GM12878 (cell line): ENCODE measurements at regions not wholly inside any gene's neighbourhood (a gene's known extent, or its start where the extent isn't known, plus 50 kb on each side); places are given as distances from the start of the nearest gene placed in this dataset.

ENCODE experiments used
- ATAC-seq: fragments of 200-7000 bp; cut with Tn5 transposase; 3 replicates; pipeline ENCODE4 v1.9.1; 2020; ENCODE audit warnings: mild to moderate bottlenecking, moderate library complexity
- BruUV-seq: library from RNA; stranded (reverse); fragments of 400-500 nt; replicated peaks from 2 replicates; lab custom pipeline; 2021; lab: Mats Ljungman, UMichigan
- CTCF ChIA-PET: fragments of 300-600 bp; sonication (Branson Sonifier 250); formaldehyde crosslinking; extraction: SDS; loops from one replicate; lab custom pipeline; 2021; ENCODE audit warnings: inconsistent platforms; lab: Yijun Ruan, JAX
- POLR2A ChIA-PET: fragments of 350-600 bp; formaldehyde crosslinking; extraction: SDS; loops from one replicate; lab custom pipeline; 2021; ENCODE audit warnings: inconsistent platforms; lab: Charles Lee
- RAD21 ChIA-PET: fragments of 300-600 bp; sonication (Branson Sonifier 250); formaldehyde crosslinking; loops from one replicate; lab custom pipeline; 2023; ENCODE audit warnings: antibody characterized with exemption; ENCODE audit not compliant: unreplicated experiment; lab: Charles Lee
- SMC1A ChIA-PET: fragments of 300-600 bp; sonication (Branson Sonifier 250); formaldehyde crosslinking; loops from one replicate; lab custom pipeline; 2023; ENCODE audit not compliant: unreplicated experiment, uncharacterized antibody; lab: Charles Lee
- DNase-seq: peaks from one replicate; pipeline ENCODE4 v3.0.0-alpha.2; 2011; ENCODE audit warnings: low read depth, low spot score
- FAIRE-seq: peaks from 3 replicates; lab custom pipeline; 2011; peaks lifted over from hg19 to GRCh38; lab: Jason Lieb, UNC
- H2AFZ ChIP-seq: 2 replicates; pipeline ENCODE4 v1.6.0; 2011; ENCODE audit warnings: low read depth, low read length, control low read depth; ENCODE audit not compliant: control insufficient read depth
- H3K27ac ChIP-seq: 2 replicates; pipeline ENCODE4 v1.5.1; 2011; ENCODE audit warnings: control low read depth; ENCODE audit not compliant: control insufficient read depth, insufficient read depth
- H3K27me3 ChIP-seq, 2 experiments: replicated peaks in 1 of 2; 2 replicates each; pipeline versions ENCODE4 v1.6.0 to v1.6.1; 2011; ENCODE audit warnings: low read length in 1 of 2; ENCODE audit not compliant: control insufficient read depth in 2 of 2, insufficient read depth in 2 of 2
- H3K36me3 ChIP-seq, 2 experiments: 2 replicates each; pipeline ENCODE4 v1.5.1; 2011; ENCODE audit warnings: low read length in 1 of 2; ENCODE audit not compliant: control insufficient read depth in 2 of 2, insufficient read depth in 2 of 2
- H3K4me1 ChIP-seq: 2 replicates; pipeline ENCODE4 v1.6.1; 2011; ENCODE audit warnings: mild to moderate bottlenecking, low read length, moderate library complexity, mixed read lengths; ENCODE audit not compliant: control insufficient read depth, insufficient read depth
- H3K4me2 ChIP-seq: 2 replicates; pipeline ENCODE4 v1.6.0; 2011; ENCODE audit warnings: control low read depth; ENCODE audit not compliant: control insufficient read depth, insufficient read depth
- H3K4me3 ChIP-seq: fragments of 200-600 bp; sonication (generic); 2 replicates; pipeline ENCODE4 v1.5.1; 2016
- H3K79me2 ChIP-seq: 2 replicates; pipeline ENCODE4 v1.6.0; 2011; ENCODE audit warnings: low read length; ENCODE audit not compliant: control insufficient read depth, insufficient read depth
- H3K9ac ChIP-seq: 2 replicates; pipeline ENCODE4 v1.8.0; 2011; ENCODE audit warnings: low read length, control low read depth, mixed read lengths; ENCODE audit not compliant: control insufficient read depth, insufficient read depth
- H3K9me3 ChIP-seq: replicated peaks from 3 replicates; pipeline ENCODE4 v1.5.1; 2011; ENCODE audit warnings: mild to moderate bottlenecking, low read length; ENCODE audit not compliant: control insufficient read depth, insufficient read depth
- H4K20me1 ChIP-seq: 2 replicates; pipeline ENCODE4 v1.6.0; 2011; ENCODE audit not compliant: control insufficient read depth, insufficient read depth
- BMI1 ChIP-seq: fragments of 450-650 bp; IDR thresholded peaks from 2 replicates; pipeline ENCODE4 v1.6.1; 2016; ENCODE audit warnings: mild to moderate bottlenecking, moderate library complexity, borderline replicate concordance
- CBX5 ChIP-seq: sonication (generic); IDR thresholded peaks from 2 replicates; pipeline ENCODE4 v1.6.1; 2016; ENCODE audit warnings: low read depth, moderate library complexity, mild to moderate bottlenecking, inconsistent platforms
- CEBPB ChIP-seq, 2 experiments: fragments of 150-350 bp in 1 of 2; IDR thresholded peaks; 2 replicates each; pipeline ENCODE4 v1.6.1; 2012 to 2014; ENCODE audit warnings: low read depth in 2 of 2, low read length in 2 of 2, borderline replicate concordance in 1 of 2, inconsistent platforms in 1 of 2
- EED ChIP-seq: sonication (generic); IDR thresholded peaks from 2 replicates; pipeline ENCODE4 v1.6.1; 2016; ENCODE audit warnings: antibody characterized with exemption, low read depth
- HCFC1 ChIP-seq: fragments of 150-350 bp; IDR thresholded peaks from 2 replicates; pipeline ENCODE4 v1.6.1; 2014; ENCODE audit warnings: low read length
- HDGF ChIP-seq: fragments of 450-650 bp; IDR thresholded peaks from 2 replicates; pipeline ENCODE4 v1.6.1; 2016; ENCODE audit warnings: antibody characterized with exemption
- KLF5 ChIP-seq: fragments of 450-650 bp; IDR thresholded peaks from 2 replicates; pipeline ENCODE4 v1.6.1; 2014; ENCODE audit warnings: mild to moderate bottlenecking; ENCODE audit not compliant: partially characterized antibody
- NFYB ChIP-seq: IDR thresholded peaks from 2 replicates; pipeline ENCODE4 v1.6.1; 2011; ENCODE audit warnings: low read depth, mild to moderate bottlenecking, low read length, improper control_type of control experiment, moderate library complexity; ENCODE audit not compliant: insufficient read depth
- PAX5 ChIP-seq: IDR thresholded peaks from 2 replicates; pipeline ENCODE4 v1.6.1; 2011; ENCODE audit warnings: low read depth, low read length, borderline replicate concordance
- PML ChIP-seq: IDR thresholded peaks from 2 replicates; pipeline ENCODE4 v1.6.1; 2012; ENCODE audit warnings: low read length, inconsistent platforms
- POLR2AphosphoS5 ChIP-seq: IDR thresholded peaks from 2 replicates; pipeline ENCODE4 v1.6.1; 2011; ENCODE audit warnings: mild to moderate bottlenecking, low read length, inconsistent platforms
- POU2F2 ChIP-seq: IDR thresholded peaks from 3 replicates; pipeline ENCODE4 v1.6.1; 2011; ENCODE audit warnings: low read depth, mild to moderate bottlenecking, low read length, borderline replicate concordance
- RCOR1 ChIP-seq: conservative IDR thresholded peaks from 2 replicates; pipeline ENCODE4 v1.6.1; 2012; ENCODE audit warnings: low read depth, low read length, improper control_type of control experiment
- RUNX3 ChIP-seq: IDR thresholded peaks from 2 replicates; pipeline ENCODE4 v1.6.1; 2012; ENCODE audit warnings: low read length, inconsistent platforms
- SIN3A ChIP-seq: IDR thresholded peaks from 2 replicates; pipeline ENCODE4 v1.6.1; 2012; ENCODE audit warnings: low read depth, low read length, improper control_type of control experiment
- SMAD1 ChIP-seq: fragments of 450-650 bp; IDR thresholded peaks from 2 replicates; pipeline ENCODE4 v1.6.1; 2018; ENCODE audit warnings: mild to moderate bottlenecking, low read depth; ENCODE audit not compliant: partially characterized antibody
- WRNIP1 ChIP-seq: IDR thresholded peaks from 2 replicates; pipeline ENCODE4 v1.6.1; 2011; ENCODE audit warnings: low read depth, low read length, improper control_type of control experiment, borderline replicate concordance
- YY1 ChIP-seq: IDR thresholded peaks from 2 replicates; pipeline ENCODE4 v1.6.1; 2011; ENCODE audit warnings: low read depth, mild to moderate bottlenecking, low read length
- WGBS: methylation state at CpG from one replicate; pipeline ENCODE4 v1.1.6; 2016; ENCODE audit warnings: low lambda C conversion rate; ENCODE audit not compliant: insufficient replicate concordance, insufficient coverage; ENCODE audit errors: missing lambda C conversion rate; 5-methylcytosine and 5-hydroxymethylcytosine counted together
- in situ Hi-C: fragments of 300-500 bp; cut with MboI; formaldehyde crosslinking; loops from 9 replicates; pipeline ENCODE4 v1.14.3; 2018; ENCODE audit warnings: mixed read lengths
- intact Hi-C: fragments of 100-400 bp; cut with micrococcal nuclease; formaldehyde crosslinking; loops from one replicate; pipeline ENCODE4 v1.14.2; 2022; ENCODE audit not compliant: unreplicated experiment
- TF ChIP-seq, protein P1 (sequence below): fragments of 450-650 bp; IDR thresholded peaks from 2 replicates; pipeline ENCODE4 v1.6.1; 2016; ENCODE audit warnings: mild to moderate bottlenecking, moderate library complexity, borderline replicate concordance
- TF ChIP-seq, protein P2 (sequence below): fragments of 150-350 bp; IDR thresholded peaks from 2 replicates; pipeline ENCODE4 v1.6.1; 2016; ENCODE audit warnings: low read depth, low read length

DNA sequence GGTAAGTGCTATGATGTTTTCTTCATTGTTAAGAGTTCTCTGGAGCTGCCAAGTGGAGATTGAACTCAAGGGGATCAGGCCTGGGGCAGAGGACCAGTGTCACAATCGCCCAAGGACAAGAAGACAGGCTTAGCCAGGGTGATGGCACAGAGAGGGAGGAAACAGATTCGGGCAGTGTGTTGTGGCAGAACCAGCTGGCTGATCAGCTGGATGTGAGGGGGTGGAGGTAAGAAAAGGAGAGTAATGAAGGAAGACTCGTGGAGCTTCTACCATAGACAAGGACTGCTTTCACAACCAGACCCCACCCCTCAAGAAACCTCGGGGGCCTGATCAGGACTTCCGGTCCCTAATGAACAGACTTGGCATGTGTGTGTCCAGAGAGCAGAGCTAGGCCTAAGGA lies 60.9 kb upstream of the LINGO1 start (continued):
- TF ChIP-seq, protein P1, sequence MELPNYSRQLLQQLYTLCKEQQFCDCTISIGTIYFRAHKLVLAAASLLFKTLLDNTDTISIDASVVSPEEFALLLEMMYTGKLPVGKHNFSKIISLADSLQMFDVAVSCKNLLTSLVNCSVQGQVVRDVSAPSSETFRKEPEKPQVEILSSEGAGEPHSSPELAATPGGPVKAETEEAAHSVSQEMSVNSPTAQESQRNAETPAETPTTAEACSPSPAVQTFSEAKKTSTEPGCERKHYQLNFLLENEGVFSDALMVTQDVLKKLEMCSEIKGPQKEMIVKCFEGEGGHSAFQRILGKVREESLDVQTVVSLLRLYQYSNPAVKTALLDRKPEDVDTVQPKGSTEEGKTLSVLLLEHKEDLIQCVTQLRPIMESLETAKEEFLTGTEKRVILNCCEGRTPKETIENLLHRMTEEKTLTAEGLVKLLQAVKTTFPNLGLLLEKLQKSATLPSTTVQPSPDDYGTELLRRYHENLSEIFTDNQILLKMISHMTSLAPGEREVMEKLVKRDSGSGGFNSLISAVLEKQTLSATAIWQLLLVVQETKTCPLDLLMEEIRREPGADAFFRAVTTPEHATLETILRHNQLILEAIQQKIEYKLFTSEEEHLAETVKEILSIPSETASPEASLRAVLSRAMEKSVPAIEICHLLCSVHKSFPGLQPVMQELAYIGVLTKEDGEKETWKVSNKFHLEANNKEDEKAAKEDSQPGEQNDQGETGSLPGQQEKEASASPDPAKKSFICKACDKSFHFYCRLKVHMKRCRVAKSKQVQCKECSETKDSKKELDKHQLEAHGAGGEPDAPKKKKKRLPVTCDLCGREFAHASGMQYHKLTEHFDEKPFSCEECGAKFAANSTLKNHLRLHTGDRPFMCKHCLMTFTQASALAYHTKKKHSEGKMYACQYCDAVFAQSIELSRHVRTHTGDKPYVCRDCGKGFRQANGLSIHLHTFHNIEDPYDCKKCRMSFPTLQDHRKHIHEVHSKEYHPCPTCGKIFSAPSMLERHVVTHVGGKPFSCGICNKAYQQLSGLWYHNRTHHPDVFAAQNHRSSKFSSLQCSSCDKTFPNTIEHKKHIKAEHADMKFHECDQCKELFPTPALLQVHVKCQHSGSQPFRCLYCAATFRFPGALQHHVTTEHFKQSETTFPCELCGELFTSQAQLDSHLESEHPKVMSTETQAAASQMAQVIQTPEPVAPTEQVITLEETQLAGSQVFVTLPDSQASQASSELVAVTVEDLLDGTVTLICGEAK, result no peak
- TF ChIP-seq BMI1 (no peak), HCFC1 (no peak), PAX5 (no peak), SMAD1 (no peak), RCOR1 (no peak), CBX5 (no peak), SIN3A (no peak), EED (no peak), RUNX3 (no peak), WRNIP1 (no peak), HDGF (no peak)

GRCh38 chr15:77692614-77693013 lies 59.9 kb upstream of the LINGO1 start:
- POLR2A ChIA-PET, result no interaction called here
- intact Hi-C loops, result no loop called here
- no peak for FAIRE-seq
- TF ChIP-seq, protein P2, sequence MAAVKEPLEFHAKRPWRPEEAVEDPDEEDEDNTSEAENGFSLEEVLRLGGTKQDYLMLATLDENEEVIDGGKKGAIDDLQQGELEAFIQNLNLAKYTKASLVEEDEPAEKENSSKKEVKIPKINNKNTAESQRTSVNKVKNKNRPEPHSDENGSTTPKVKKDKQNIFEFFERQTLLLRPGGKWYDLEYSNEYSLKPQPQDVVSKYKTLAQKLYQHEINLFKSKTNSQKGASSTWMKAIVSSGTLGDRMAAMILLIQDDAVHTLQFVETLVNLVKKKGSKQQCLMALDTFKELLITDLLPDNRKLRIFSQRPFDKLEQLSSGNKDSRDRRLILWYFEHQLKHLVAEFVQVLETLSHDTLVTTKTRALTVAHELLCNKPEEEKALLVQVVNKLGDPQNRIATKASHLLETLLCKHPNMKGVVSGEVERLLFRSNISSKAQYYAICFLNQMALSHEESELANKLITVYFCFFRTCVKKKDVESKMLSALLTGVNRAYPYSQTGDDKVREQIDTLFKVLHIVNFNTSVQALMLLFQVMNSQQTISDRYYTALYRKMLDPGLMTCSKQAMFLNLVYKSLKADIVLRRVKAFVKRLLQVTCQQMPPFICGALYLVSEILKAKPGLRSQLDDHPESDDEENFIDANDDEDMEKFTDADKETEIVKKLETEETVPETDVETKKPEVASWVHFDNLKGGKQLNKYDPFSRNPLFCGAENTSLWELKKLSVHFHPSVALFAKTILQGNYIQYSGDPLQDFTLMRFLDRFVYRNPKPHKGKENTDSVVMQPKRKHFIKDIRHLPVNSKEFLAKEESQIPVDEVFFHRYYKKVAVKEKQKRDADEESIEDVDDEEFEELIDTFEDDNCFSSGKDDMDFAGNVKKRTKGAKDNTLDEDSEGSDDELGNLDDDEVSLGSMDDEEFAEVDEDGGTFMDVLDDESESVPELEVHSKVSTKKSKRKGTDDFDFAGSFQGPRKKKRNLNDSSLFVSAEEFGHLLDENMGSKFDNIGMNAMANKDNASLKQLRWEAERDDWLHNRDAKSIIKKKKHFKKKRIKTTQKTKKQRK, result no peak
- no peak for TF ChIP-seq PML
- no peak for TF ChIP-seq YY1
- no peak for TF ChIP-seq CEBPB (IDR thresholded peaks at IDR 0.05; ENCODE audit: borderline replicate concordance in 1 of 2, low read depth in 2 of 2, low read length in 2 of 2)
- TF ChIP-seq RCOR1, result no peak
- TF ChIP-seq POLR2AphosphoS5, result no peak
- TF ChIP-seq POU2F2, result no peak
- TF ChIP-seq NFYB, result no peak
- TF ChIP-seq KLF5, result no peak

More at GRCh38 chr15:77692614-77693013, 59.9 kb upstream of the LINGO1 start:
- Histone ChIP-seq H3K4me3 (no peak overlapping the region), H3K27me3 (peaks cover 6 to 7% of the 10 kb centered on the region in 2 experiments; a peak in 3 of 4 replicates), H3K27ac (no peak overlapping the region), H2AFZ (no peak overlapping the region), H3K79me2 (no peaks in the 10 kb centered on the region), H3K4me1 (no peaks in the 10 kb centered on the region), H4K20me1 (no peaks in the 10 kb centered on the region), H3K4me2 (no peak overlapping the region), H3K9ac (no peak overlapping the region), H3K36me3 (no peaks in the 10 kb centered on the region), H3K9me3 (no peaks in the 10 kb centered on the region)
- ChIA-PET RAD21 (no interaction called here), SMC1A (no interaction called here), CTCF (no interaction called here)
- BruUV-seq, result no TSS peak
- DNase-seq, result no peak
- ATAC-seq, result no peak
- in situ Hi-C loops, result no loop called here
- 37% methylated on average over 11 of the region's 11 CpGs for WGBS
